ENCODE measurements at regions not wholly inside any gene's neighbourhood (a gene's known extent, or its start where the extent isn't known, plus 50 kb on each side); places are given as distances from the start of the nearest gene placed in this dataset.

DNA sequence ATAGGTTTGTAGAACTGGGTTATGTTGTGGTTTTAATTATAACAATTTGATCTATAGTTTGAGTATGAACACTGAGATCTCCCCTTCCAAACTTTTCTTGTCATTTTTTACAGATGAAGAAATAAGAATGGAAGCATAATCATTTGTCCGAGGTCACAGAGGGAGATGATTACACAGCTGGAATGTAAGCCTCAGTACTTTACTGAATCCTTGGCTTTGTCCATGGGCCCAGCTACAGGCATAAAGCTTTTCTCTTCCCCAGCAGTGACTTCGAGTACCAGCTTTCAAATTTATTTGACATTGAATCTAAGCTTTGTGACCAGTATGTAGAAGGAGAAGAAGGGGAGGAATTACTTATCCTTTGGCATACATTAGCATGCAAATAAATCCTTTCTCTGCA is 80.9 kb upstream of the DCBLD2 start:
- DNase-seq: peak; percentile 22

DNA sequence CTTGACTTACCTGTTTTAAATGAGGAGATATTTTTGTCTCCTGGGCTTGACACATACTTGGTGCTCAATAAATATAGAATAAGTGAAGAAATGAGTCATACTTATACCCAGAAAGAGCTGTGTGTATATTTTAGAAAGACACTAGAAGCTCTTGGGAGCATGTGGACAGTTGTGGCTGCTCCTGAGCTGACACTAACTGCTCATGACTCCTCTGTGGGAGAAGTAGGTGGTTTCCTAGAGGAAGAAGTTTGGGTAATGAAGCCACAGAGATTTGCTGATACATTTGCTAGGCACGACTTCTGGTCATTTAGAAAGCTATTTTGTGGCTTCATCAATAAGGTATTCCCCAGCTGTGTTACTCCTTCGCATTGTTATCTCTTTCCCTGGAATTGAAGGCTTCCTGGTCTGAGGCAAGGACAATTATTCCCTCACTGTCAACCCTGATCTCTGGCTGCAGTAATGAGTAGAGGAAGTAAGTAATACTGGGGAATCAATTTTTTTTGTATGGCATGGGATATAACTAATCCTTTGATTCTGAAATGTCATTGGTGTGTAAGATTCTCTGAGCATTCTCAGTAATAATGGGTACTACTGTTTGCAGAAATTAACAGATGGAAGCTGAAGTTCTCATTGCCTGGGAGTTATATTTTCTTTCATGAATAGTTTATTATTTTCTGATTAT is 79.6 kb upstream of the DCBLD2 start:
- DNase-seq: peak; percentile 85

DNA sequence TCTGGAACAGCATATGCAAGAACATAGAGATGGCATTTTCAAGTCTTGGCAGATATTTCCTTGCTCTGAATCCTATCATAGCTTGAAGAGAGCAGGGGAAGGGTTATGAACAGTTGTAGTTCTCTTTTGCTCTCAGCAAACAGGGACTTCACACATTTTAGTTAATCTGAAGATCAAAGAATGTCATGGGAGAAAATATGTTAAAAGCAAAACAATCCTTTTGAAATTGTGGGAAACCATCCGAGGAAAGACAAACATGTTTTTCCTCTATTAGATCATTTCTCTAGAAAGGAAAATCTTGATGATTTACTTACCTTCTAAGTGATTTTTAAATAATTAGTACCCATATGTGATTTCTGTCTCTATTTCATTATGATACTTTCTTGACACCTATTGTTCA is 77.8 kb upstream of the DCBLD2 start:
- DNase-seq: no peak

DNA sequence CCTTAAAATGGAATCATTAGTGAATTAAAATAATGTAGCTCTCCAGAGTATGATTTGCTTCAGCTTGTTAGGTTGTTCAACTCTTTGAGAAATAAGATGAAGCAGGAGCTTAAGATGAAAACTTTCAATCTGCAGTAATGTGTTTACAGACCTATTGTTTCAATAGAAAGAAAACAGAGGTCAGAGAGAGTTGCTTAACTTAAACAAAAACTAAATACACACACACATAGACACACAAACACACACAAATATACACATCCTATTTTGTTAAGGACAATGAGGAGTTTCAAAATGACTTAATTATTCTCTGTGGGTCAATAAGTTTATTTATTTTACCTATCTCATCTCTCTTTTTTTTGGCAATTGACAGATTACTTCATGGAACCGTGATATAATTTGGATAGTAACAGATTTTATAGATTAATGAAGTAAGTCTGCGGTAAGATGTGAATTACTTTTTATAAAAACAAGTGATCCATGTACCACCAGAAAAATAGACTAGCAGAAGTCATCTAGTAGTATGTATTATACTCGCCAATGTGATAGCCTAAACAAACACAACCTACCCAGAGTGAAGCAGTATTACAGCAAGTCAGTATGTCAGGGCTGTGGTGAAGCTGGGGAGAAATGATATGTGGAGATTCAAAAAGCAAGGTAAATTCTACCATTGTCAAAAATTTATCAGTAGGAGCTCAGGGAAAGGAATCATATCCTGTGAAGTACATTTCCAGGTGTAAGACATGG is 76.7 kb upstream of the DCBLD2 start:
- no peak for DNase-seq

DNA sequence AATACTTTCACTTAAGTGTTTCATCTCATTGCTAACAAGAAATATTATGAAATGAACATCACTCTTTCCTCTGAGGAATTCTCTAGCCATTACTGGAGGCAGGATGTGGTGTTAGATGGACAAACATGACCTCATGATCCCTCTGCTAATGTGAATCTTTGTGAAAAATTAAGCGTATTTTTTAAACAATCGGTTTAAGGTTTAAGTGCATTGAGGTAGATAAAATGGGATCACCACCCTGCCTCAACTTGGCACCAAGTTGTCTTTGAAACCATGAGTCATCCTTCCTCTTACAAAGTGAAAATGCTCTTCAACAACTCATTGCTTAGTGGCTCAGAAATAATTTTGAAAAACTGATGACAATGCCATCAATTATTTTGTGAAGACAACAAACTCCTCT is 76.0 kb upstream of the DCBLD2 start:
- DNase-seq: peak; percentile 80

DNA sequence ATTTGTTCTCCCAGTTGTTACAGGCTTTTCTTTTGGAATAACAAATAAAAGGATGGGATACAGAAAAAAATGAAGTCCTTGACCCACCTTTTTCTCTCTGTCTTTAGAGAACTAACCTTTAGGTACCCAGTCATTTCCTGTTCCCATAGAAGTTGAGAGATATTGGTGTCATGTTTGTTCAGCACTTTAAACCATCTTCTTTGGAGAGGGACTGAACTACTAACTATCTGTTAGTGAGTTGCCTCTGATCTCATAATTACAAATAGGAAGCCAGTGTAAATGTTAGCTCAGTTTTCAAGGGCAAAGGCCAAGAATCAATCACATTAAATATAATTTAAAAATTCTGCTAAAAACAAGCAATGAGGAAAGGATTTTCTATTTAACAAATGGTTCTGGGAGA is 72.9 kb upstream of the DCBLD2 start:
- no peak for DNase-seq

DNA sequence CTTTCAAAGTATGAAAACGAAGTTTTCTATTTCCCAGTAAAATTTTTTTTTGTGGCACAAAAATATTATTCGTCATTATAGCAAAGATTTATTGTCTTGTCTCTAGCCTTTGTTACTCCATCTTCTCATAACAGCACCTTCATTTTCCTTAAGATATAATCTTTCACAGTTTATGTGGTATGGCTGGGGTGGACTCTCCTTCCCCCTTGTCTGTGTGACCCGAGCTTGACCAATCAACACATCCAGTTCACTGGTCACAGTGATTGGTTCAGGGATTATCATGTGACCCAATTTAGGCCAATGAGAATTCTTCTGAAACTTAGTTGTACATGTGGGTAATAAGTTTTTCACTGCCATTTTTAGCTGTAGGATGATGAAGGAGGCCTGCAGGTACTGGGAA is 71.2 kb upstream of the DCBLD2 start:
- DNase-seq: no peak

DNA sequence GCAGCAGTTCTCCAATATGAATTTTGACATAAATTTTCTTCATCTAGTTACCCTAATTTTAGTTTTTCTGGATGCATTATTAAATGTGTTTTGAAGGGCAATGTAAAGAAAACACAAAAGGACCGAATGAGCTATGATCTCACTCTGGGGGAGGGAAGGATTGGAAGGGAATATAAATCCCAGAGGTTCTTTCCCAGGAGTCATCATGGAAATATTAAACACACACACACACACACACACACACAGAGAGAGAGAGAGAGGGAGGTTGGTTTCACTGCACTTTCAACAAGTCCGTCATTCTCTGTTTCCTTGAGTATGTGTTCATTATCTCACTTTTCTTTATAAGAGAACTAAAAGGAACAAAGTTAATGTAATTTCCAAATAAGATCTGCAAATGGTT is 70.7 kb upstream of the DCBLD2 start:
- peak; percentile 97 for DNase-seq

DNA sequence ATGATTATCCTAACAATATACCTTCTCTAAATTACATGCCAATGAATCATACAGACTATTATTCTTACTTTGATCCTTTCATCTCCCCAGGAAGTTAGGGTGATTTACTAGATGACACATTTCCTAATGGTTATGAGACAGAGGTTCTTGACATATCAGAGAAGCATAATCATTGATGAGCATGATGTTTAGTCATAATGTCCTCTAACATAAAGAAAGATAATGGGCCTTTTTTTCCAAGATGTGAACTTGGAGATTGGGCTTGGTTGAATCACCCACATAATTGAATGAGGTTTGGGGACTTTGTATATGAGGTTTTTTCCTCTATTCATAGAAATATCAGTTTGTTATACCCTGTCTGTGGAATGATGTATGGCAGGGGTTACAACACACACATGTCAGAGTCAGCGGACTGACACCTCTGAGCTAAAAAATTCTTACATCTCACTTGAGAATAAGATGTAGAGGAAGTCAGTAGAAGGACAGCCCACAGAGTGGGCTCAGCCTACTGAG is 69.7 kb upstream of the DCBLD2 start:
- DNase-seq: peak; percentile 96

DNA sequence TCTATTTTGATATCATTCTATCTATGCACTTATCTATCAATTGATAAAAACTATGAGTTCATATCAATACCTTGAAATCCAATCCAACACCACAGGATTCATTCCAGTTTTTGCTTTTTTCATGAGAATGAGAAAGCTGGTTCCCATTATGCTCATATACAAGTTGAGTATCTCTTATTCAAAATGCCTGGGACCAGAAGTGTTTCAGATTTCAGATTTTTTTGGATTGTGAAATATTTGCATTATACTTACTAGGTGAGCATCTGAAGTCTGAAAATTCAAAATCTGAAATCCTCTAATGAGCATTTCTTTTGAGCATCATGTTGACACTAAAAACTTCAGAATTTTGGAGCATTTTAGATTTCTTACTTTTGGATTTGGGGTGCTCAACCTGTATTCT is 67.8 kb upstream of the DCBLD2 start:
- no peak for DNase-seq

DNA sequence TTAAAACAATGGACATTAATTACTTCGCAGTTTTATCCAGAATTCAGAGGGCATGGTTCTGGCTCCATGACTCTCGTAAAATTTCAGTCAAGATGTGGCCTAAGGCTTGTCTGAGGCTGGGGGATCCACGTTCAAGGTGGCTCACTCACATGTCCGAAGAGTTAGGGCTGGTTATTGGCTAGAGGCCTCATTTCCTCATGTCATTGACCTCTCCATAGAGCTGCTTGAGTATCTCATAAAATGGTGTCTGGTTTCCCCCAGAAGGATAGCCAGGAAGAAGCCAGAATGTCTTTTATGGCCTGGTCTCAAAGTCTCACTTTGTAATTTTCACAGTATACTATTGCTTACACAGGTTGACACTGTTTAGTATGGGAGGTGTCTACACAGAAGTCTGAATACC is 67.3 kb upstream of the DCBLD2 start:
- DNase-seq: no peak

DNA sequence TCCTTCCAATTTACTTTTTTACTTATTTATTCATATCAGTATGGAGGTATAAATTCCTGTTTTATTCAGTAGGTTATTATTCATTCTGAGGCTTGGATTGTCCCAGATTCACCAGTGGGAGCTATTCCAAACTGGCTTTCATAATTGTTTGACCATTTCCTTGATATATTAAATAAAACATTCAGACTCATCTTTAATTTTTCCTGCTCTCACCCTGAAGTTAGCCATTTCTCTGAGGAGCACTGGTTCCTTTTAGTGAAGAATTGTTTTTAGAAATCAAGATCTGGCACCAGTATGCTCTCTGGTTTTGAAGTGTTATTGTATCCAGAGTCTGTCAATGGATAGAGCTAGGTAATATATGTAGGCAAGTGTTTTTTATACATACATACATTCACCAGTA is 66.9 kb upstream of the DCBLD2 start:
- no peak for DNase-seq

DNA sequence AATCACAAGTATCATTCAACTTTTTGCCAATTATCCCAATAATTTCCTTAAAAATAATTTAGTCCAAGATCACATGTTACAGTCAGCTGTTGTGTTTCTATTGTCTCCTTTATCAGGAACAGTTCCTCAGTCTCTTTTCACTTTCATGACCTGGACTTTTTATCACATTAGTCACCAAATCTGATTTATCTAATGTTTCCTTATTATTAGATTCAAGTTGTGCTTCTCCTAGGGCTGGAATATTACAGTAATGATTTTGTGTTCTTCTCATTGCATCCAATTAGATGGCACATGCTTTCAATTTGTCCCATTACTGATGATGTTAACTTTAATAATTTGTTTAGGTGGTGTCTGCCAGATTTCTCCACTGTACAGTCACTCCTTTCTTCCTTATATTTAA is 66.3 kb upstream of the DCBLD2 start:
- peak; percentile 41 for DNase-seq

DNA sequence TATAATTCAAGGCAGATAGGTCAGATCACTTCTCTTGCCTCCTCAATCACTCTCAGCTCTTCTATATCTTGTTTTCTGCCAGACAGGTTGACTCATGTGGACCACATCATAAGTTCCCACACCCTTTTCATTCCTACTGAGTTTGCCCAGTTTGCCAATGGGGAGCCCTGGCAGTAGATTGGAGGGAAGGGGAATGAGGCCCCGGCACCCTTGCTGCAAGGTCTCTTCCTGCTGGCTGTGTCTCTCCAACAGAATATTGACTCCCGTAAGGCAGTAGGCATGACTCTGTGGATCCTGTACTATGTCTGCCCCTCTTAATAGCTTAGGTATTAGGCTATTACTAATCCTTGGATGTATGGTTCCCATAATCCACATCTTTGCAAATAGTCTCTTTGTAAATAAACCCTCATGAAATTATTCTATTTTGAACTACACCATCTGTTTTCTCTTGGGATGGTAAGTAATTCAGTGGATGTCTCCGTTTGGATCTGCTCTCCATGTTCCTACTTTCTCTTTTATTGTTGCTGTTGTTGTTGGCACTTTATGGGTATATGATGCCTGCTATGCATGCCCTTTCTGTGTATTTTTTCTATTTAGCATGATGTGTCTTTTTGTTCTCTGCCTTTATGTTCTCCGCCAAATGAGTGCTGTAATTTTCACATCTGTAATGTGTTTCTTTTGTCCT is 65.5 kb upstream of the DCBLD2 start:
- no peak for DNase-seq

DNA sequence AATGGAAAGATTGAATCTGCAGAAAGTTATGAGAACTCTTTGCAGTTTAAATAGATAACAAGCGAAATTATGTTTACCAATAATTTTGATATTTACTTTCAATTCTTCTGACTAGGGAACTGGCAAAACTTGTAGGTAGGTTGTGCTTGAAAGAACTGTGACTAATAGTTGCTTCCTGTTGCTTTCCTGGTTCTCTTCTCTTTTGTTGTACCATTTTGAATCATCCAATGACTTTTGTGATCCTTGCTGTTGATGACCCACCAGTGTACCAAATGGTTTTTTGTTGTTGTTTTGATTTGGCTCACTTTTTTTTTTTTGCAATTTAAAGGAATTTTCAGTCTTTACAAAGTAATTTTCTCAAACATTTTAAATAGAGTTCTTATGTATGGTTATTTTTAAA is 64.9 kb upstream of the DCBLD2 start:
- no peak for DNase-seq

DNA sequence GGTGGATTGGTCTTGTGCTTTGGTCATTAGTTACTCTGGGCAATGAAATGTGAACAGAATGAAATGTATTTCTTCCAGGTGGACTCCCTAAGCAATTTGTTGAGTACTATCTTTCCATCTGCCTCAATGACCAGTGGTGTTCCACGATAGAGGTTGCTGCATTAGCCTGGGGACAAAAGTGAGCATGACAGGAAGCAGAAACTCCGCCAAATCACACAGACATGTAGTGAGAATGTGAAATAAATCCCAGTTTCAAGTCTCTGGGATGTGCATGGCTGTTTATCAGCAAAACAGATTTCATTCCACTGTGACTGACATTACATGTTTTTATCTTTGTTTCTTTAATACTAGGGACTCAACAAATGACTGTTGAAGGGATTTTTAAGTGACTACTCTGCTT is 63.3 kb upstream of the DCBLD2 start:
- DNase-seq: no peak

DNA sequence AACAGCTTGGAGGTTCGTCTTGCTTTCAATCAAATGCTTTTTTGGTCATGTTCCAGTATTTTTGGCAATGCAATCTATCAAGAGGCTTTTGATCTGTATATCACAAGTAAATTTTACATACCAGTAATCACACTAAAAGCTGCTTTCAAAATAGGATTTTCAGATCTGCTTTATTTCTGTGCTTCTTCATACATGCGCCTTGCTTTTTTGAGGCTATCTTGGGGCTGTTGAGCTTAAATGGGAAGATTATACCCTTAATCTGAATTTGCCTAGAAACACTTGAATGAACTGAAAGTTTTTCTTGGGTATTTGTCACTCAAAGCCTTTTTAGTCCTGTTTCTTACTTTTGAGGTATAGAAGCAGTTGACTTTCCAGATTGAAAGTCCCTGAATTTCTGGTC is 62.1 kb upstream of the DCBLD2 start:
- no peak for DNase-seq

DNA sequence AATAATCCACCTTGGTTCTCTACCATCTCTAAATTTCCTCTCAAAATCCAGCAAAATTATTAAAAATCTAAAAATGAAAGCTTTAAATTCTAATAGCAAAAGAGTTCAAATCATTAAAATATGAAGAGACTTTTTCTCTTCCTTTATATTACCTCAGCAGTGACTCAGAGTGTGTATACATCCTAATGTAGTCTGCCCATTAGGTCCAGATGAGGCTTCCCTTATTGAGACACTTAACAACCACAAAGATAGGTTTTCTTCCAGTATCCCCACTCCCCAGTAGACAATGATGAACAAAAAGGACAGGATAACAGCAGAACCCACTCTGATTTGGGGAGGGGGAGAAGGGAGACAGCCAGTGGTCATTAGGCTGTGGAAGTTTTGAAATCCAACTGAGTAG is 61.5 kb upstream of the DCBLD2 start:
- DNase-seq: peak; percentile 81

DNA sequence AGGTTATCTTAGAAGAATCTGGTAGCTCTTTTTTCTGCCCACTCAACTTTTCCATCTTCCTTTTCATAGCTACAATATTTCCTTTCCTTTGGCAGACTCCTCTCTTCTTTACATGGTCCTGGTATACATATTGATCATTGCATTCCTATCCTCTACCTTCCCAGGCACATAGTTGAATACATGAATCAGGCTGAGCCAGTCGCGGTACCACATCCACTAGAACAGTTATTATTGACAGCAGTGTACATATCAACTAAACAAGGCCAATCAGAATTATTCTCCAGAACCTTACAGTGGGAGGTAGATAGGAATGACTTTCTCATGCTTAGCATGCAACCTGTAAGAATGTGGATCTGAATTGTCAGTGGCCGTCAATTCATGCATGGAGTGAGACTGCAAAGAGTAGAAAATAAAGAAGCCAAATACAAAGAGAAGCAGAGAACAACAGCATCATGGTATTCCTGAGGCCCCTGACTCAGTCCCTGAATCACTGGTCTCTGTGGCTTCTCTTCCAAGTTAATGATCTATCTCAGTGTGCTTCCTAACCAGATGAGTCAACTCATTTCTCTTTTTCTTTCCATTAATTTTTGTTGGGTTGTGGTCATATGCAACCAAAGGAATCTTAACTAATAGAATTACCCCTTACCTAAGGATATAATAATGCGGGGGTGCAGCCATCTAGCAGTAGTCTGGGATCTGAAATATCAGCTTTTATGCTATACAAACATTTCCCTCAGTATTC is 60.9 kb upstream of the DCBLD2 start:
- peak; percentile 98 for DNase-seq

DNA sequence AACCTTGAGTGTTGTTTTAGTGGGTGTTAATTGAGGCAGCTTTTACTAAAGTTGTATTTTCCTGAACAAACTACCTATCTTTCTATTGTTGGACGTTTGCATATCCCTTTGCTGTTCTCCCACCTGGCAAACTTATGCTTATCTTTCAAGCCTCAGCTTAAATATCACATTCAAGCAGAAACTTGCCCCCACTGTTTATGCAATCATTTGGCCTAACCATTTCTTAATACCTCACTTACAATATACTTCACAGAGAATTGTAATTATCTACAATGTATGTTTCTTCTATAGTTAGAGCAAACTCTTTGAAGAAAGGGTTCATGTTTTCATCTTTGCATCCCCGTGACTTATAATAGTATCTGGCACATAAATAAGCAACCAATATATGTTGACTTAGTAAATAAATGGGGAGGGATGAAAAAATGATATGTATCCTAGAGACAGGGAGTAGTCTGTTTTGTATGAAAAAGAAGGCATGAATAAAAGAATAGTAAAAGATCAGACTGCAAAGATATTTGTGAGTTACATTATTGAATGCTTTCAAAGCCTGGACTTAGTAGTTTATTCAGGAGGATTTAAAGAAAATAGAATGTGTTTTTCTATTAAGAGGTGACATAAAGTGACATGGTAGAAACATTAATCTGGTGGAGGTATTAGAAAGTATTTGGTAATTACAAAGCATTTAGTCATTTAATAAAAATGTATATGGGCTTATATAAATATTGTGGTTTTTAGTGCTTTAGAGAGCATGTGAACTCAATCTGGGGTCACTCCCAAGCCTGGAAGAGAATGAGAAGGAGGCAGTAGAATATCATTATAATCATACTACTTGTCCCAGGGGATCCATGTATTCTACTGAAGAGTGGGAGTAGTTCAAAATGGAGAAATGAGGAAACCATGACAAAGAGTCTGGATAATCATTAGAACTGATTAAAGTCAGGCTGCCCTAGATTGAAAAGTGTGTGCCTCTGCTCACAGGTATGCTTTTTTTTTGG is 60.0 kb upstream of the DCBLD2 start:
- DNase-seq: peak; percentile 97

DNA sequence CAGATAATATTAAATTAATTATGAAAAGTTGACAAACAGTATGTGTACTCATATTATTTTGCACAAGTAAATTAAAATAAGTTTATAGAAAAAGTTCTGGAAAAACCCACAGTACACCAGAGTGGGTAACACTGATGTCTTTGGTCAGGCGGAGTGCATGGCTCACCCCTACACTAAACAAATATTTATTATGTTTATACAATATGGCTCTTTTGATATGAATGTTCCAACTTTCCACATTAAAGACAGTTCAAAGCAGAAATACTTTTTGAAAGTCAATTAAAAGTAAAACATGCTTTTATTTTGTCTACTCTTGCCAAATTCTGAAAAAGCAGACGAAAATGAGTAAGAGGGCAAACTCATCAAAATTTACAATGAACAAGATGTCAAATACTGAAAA is 56.2 kb upstream of the DCBLD2 start:
- no peak for DNase-seq

DNA sequence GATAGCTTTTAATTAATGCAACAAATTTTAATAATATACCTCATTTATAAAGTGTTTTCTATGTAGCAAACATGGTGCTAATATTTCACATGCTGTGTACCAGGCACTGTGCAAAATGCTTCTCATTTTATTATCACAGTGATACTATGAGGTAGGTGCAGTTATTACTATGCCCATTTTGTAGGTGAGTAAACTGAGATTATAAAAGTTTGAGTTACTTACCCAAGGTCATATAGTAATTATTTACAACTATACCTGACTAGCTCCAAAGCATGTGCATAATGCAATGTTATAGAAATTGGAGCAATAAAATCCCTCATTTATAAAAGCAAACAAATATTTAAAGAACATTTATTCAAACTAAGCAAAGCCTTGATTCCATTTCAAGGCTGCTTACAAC is 54.5 kb upstream of the DCBLD2 start:
- no peak for DNase-seq

All from fibroblast of skin of right quadriceps (primary cell).